ENCODE measurements at regions not wholly inside any gene's neighbourhood (a gene's known extent, or its start where the extent isn't known, plus 50 kb on each side); places are given as distances from the start of the nearest gene placed in this dataset.

DNA sequence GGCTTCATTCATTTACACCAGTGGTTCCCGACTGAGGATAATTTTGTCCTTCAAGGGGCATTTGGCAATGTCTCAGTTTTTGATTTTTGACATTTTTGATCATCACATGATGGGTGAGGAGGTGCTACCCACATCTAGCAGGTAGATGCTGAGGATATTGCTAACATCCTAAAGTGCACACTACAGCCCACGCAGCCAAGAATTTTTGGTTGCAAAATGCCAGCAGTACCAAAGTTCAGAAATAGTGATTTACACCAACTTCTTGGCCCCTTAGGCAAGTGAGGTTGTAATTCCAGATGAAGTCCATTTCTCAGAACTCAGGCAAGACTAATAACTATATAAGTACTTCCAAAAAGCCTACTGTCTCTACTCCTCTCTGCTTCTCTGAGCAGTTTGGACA is 80.1 kb upstream of the TSHZ2 start:
- TF ChIP-seq CEBPB (IDR thresholded peaks at IDR 0.05): no peak
- no peak for TF ChIP-seq TAF1 (IDR thresholded peaks at IDR 0.05; ENCODE audit: low read depth)
- no peak for TF ChIP-seq EGR1 (IDR thresholded peaks at IDR 0.05)
- no peak for TF ChIP-seq RAD21 (IDR thresholded peaks at IDR 0.05; ENCODE audit: low read depth)
- TF ChIP-seq, protein P1, sequence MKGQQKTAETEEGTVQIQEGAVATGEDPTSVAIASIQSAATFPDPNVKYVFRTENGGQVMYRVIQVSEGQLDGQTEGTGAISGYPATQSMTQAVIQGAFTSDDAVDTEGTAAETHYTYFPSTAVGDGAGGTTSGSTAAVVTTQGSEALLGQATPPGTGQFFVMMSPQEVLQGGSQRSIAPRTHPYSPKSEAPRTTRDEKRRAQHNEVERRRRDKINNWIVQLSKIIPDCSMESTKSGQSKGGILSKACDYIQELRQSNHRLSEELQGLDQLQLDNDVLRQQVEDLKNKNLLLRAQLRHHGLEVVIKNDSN (IDR thresholded peaks at IDR 0.05): no peak
- TF ChIP-seq, protein P2, sequence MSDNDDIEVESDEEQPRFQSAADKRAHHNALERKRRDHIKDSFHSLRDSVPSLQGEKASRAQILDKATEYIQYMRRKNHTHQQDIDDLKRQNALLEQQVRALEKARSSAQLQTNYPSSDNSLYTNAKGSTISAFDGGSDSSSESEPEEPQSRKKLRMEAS (IDR thresholded peaks at IDR 0.05): no peak
- TF ChIP-seq, protein P3, sequence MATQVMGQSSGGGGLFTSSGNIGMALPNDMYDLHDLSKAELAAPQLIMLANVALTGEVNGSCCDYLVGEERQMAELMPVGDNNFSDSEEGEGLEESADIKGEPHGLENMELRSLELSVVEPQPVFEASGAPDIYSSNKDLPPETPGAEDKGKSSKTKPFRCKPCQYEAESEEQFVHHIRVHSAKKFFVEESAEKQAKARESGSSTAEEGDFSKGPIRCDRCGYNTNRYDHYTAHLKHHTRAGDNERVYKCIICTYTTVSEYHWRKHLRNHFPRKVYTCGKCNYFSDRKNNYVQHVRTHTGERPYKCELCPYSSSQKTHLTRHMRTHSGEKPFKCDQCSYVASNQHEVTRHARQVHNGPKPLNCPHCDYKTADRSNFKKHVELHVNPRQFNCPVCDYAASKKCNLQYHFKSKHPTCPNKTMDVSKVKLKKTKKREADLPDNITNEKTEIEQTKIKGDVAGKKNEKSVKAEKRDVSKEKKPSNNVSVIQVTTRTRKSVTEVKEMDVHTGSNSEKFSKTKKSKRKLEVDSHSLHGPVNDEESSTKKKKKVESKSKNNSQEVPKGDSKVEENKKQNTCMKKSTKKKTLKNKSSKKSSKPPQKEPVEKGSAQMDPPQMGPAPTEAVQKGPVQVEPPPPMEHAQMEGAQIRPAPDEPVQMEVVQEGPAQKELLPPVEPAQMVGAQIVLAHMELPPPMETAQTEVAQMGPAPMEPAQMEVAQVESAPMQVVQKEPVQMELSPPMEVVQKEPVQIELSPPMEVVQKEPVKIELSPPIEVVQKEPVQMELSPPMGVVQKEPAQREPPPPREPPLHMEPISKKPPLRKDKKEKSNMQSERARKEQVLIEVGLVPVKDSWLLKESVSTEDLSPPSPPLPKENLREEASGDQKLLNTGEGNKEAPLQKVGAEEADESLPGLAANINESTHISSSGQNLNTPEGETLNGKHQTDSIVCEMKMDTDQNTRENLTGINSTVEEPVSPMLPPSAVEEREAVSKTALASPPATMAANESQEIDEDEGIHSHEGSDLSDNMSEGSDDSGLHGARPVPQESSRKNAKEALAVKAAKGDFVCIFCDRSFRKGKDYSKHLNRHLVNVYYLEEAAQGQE (IDR thresholded peaks at IDR 0.05; ENCODE audit: low read depth): no peak
- TF ChIP-seq EP300 (IDR thresholded peaks at IDR 0.05; ENCODE audit: borderline replicate concordance): no peak
- TF ChIP-seq NFIC (IDR thresholded peaks at IDR 0.05): no peak
- TF ChIP-seq FOXM1 (IDR thresholded peaks at IDR 0.05; ENCODE audit: borderline replicate concordance, low read depth): no peak
- TF ChIP-seq YY1 (IDR thresholded peaks at IDR 0.05; ENCODE audit: low read depth): no peak
- TF ChIP-seq ZBTB7A (IDR thresholded peaks at IDR 0.05; ENCODE audit: low read depth): no peak
- no peak for TF ChIP-seq TCF12 (IDR thresholded peaks at IDR 0.05; ENCODE audit: low read depth)
